NCI-H748 (cell line): ENCODE measurements at regions not wholly inside any gene's neighbourhood (a gene's known extent, or its start where the extent isn't known, plus 50 kb on each side); places are given as distances from the start of the nearest gene placed in this dataset.
"Not testable (repeated sequence)": the region's sequence is repeated elsewhere in the genome, so short reads cannot be mapped to it uniquely, and the experiment has no call there.

Experiments
- DNase-seq: peaks from one replicate; lab custom pipeline; 2025; ENCODE audit not compliant: unreplicated experiment; lab: John Stamatoyannopoulos, UW

GRCh38 chr5:24110004-24110615 lies 534.7 kb downstream of the CDH10 start:
- DNase-seq = peak; percentile 75

- DNase-seq = no peak
These were observed 532.4 kb downstream of the CDH10 start for GRCh38 chr5:24112420-24112819.

DNA sequence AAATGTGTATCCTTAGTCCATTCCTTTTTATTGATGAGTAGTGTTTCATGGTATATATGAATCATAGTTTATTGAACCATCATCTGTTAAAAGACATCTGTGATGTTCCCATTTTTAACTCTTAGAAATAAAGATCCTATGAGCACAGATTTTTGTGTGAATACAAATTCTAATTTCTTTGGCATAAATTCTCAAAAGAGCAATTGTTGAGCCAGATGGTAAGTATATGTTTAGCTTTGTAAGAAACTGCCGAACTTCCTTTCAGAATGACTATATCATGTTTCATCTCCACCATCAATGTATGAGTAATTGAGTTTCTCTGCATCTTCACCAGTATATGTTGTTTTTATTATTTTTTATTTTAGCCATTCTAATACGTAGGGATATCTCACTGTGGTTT lies 526.4 kb downstream of the CDH10 start:
- DNase-seq = no peak

- DNase-seq = no peak
These were observed 509.2 kb downstream of the CDH10 start for GRCh38 chr5:24135536-24135935.

DNA sequence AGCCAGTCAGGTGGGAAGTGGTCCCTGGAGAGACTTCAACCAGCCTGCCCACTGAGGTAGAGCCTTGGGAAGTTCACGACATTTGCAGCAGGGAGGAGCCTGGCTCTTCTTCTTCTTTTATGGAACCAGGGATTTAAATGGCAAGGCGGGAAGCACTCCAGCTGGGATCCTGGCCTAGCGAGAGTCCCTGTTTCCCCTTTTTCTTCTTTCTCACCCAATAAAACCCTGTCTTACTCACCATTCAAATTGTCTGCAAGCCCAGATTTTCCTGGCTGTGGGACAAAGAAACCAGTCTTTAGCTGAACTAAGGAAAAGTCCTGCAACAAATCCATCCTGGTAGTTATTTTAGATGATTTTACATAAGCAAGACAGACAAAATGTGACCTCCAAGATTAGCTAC lies 503.7 kb downstream of the CDH10 start:
- DNase-seq = no peak

- DNase-seq = no peak
These were observed 502.4 kb downstream of the CDH10 start for GRCh38 chr5:24142341-24142740.

DNA sequence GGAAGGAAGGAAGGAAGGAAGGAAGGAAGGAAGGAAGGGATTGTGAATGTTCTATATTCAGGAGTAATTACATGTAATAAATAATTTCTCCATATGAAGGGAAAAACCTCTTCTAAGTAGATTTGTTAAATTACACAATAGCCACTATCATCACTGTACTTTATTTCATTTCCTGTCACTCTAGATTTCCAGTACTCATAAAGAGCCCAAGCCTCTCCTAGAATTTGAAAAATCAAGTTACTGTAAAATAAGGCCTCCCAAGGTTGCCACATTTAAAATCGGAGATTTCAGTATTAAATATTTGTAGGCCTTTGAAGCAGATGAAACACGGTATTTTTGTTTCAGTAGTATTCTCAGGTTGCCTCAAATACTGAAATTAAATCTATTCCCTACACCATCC lies 499.0 kb downstream of the CDH10 start:
- no peak for DNase-seq

DNA sequence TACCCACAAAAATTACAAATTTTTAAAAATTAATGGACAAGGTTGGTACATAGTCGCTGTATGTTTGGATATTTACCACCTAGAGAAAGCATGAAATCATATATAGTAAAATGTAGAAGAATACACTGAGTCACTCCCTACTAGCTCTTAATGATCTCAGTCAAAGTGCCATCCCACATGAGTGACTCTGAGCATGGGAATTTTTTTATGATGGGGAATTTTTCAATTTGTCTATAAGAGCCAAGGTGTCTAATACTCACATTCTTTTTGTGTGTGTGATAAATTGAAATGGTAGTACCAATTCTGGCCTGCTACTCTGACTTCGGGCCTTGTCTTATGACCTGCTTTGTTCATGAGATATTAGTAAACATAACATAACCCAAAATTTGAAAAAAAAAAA lies 483.2 kb downstream of the CDH10 start:
- DNase-seq = no peak

- DNase-seq = no peak
These were observed 482.4 kb downstream of the CDH10 start for GRCh38 chr5:24162343-24162742.

DNA sequence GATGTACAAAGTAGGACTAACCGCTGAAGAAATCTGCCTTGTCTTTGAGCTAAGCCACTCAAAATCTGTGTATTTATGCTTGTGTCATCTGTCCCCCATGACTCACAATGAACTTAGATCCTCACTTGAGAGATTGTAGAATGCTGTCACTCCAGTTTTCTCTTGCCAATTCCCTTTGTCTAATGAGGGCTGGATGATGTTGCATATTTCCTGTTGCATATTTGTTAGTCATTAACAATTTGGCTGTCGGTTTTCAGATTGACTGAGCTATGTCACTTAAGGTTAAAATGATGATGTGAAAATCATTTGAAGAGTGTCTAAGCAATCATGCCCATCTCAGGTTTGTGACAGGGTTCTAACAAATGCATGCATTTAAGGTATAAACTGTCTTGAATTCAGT lies 481.7 kb downstream of the CDH10 start:
- DNase-seq = peak; percentile 39

DNA sequence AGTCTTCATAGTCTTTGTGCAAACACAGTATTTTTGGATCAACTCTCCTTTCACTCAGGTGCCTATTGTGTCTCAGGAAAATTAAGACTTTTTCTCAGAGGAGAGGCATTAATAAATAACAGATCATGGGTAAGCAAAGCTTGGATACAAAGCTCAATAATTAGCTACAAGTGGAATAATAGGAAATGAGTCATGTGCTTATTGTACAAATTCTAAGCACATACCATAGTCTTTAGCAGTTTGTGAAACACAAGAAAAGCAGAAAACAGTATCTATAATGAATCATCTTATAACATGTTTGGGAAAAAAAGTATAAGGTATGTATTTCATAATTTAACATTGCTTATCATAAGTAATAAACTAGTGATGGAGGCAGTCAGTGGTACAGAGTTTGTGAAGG lies 477.0 kb downstream of the CDH10 start:
- DNase-seq = no peak

DNA sequence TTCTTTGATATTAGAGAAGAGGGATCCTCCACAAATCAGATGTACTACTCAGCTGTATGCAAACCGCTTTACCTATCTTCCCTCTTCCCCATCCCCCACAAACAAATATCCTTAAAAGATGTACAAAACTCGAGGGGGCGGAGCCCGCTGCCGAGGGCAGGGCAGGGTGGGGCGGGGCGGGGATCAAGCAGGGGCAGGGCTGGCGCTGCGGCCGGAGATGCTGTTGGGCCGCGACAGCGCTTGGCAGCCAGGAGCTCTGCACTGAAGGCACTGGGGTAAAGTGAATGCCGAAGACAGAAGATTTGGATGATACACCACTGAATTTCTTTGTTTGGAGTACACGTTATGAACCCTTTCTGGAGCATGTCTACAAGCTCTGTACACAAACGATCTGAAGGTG lies 474.8 kb downstream of the CDH10 start:
- DNase-seq = no peak

GRCh38 chr5:24170930-24171329 lies 473.8 kb downstream of the CDH10 start:
- not testable (repeated sequence) for DNase-seq

DNA sequence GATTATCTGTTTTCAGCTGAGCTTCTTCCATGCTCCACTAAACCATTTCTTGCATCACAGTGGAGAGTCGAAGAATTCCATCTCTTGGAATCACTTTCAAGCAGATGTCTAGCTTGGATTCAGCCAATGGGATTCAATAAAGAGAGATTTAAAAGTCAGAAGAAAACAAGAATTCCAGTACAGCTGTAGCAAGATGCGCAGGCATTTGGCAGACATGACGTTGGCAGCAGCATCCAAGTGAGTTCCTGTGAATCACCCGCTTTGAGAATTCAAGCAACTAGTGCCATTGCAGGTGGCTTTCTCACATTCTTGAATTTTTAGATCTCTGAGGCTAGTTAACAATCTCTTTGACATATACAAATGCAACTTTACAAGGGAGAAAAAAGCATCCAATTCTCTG lies 467.0 kb downstream of the CDH10 start:
- no peak for DNase-seq

DNA sequence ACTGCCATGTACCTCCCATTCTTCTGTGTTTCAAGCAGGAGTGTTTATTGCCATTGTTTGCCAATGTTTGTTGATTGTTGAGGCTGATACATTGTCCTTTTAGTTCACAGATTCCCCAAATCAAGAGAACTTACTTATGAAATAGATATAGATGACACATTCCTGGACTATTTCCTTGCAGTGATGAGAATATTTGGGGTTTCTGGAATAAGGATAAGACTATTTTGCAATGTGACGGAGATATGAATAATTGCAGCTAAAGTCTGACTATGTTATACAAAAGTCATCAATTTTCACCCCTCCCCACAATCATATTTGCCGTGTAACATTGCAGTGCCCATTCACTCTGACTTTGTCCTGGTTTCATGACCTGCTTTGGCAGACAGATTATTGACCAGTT lies 460.8 kb downstream of the CDH10 start:
- no peak for DNase-seq

GRCh38 chr5:24188216-24188925 lies 456.4 kb downstream of the CDH10 start:
- no peak for DNase-seq

DNA sequence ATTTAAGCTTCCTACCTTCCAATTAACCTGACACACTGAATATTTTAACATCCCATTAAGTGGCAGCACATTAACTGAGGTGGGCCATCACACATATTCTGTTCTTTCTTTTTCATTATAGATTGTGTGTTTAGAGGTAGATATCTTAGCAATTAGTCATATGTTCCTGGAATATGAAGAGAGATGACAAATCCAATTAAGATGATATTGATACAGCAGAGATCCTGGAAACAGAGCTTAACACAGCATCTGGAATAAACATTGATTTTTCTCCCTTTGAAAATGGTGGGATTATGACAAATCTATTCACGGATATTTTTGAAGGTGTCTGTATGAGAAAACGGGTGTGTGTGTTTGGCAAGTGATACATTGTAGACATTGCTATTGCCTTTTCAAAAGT lies 448.0 kb downstream of the CDH10 start:
- no peak for DNase-seq

DNA sequence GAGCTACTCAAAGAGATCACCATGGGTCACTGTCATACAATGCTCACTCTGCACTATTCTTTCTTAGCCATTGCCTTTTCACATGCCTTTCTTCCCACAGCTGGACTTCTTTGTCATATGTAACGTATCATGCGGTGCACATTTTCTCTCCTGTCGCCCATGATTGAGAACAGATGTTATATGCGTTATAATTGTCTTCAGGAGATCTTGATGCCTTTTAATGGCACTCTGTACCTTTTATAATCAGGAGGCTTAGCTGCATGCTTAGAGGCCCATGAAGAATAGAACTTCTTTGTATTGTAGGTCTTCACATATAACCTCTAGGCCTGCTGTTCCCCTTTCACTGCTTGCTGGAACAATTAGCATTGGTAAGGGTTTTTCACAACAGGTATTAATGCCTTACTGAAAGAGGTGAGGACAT lies 436.1 kb downstream of the CDH10 start:
- peak; percentile 96 for DNase-seq

GRCh38 chr5:24215114-24215513 lies 429.7 kb downstream of the CDH10 start:
- no peak for DNase-seq

- DNase-seq = no peak
These were observed 421.9 kb downstream of the CDH10 start for GRCh38 chr5:24222876-24223275.

DNA sequence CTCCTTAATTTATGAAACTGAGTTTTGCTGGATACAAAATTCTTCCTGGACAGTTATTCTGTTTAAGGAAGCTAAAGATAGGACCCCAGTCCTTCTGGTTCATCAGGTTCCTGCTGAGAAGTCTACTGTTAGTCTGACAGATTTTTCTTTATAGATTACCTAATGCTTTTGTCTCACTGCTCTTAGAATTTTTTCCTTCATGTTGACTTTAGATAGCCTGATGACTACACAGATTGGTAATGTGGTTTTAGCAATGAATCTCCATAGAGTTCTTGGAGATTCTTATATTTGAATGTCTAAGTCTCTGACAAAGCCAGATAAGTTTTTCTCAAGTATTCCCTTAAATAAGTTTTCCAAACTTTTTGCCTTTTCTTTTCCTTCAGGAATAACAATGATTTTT lies 419.7 kb downstream of the CDH10 start:
- DNase-seq = no peak

DNA sequence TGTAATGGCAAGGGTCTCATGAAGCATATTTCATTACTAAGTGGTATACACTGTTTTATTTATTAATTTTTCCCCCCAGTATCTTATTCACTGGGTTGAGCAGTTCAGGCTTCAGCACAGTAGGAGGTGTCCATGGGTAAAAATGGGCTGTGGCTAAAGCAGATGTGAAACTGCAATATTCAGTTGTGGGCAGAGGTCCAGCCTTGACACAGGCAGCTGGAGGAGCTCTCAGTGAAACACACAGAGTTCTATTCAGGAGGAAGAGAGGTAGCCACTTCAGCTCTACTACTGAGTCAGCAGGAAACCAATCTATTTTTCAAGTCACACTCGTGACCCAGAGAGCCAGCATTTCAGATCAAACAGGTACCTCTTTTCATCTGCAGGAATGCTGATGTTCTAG lies 418.3 kb downstream of the CDH10 start:
- DNase-seq = no peak

DNA sequence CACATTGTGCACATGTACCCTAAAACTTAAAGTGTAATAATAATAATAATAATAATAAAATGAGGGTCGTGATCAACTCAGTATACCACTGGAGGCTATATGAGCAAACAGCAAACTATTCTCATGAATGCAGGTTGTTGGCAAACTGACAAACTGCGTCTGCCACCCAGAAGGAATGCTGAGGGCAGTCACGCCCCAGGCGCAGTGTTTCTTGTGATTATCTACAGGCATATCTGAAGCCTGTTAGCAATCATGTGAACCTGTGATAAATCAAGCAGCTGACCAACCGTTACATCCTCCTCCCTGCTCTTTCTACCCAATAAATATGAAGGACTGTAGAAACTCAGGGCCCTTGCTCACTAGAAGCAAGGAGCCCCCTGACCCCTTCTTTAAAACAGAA lies 416.9 kb downstream of the CDH10 start:
- DNase-seq = not testable (repeated sequence)
